ENCODE measurements at regions not wholly inside any gene's neighbourhood (a gene's known extent, or its start where the extent isn't known, plus 50 kb on each side); places are given as distances from the start of the nearest gene placed in this dataset.
A peak's percentile ranks its signal among the peaks of the same experiment; 100 is the strongest.

- DNase-seq = no peak
- no peak for ATAC-seq (ENCODE audit: poor library complexity)
- intact Hi-C loops (cut with DNase I) = no loop called here
These were observed 486.5 kb downstream of the COG6 start for GRCh38 chr13:40141859-40142555.

DNA sequence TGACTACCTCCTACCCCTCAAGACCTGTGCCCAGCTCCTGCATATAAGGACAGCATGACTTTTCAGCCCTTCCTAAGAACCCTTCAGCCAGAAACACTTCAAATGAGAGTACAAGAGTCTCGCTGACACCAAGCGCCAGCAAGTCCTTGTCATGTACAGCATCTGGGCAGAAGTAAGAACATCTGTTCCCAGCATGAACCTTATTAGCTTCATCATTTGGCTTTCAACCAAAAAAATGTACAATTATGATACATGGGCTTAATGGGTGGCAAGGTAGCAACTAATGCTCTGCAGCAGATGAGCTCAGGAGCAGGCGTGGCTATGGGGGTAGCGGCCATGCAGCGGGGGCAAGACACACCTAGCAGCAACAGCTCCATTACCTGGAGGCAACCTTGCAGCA is 487.6 kb downstream of the COG6 start:
- ATAC-seq (ENCODE audit: poor library complexity) (no peak), DNase-seq (no peak)
- intact Hi-C loops (cut with DNase I) = no loop called here

DNA sequence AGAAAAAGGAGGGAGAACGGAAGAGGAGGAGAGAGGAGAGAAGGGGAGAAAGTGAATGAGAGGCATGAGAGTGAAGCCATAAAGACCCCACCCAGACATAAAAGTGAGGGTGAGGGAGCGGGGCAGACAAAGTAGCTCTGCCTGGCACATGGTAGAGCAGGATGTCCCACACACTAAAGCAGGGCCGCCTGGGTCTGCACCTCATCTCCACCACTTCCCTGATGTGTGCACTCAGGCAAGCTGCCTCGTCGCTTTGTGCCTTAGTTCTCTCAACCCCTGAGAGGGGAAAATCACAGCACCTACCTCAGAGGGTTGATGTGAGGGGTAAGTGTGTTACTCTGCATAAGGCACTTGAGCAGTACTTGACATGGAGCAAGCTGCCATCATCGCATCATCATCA is 488.1 kb downstream of the COG6 start:
- ATAC-seq (ENCODE audit: poor library complexity) (no peak), DNase-seq (no peak)
- intact Hi-C loops (cut with DNase I) = no loop called here

GRCh38 chr13:40145139-40145538 is 489.7 kb downstream of the COG6 start:
- DNase-seq = no peak
- intact Hi-C loops (cut with DNase I) = no loop called here

DNA sequence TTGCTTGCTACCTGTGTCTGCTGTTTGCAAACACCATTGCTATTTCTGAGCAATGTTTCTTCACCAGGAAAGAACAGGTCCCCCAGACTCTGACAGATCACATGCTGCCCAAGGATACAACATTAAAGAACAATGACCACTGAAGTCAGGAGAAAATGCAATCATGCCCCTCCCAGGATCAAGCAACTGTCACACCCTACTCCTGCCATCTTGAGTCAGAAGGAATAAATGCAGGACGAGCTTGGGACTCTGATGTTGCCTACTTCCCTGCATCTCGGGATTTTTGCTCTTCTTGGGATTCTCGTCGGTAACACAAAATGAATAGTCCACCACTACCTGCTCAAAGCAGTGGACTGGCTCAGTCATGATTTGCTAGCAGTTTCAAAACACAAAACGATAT is 490.6 kb downstream of the COG6 start:
- no peak for ATAC-seq (ENCODE audit: poor library complexity)
- intact Hi-C loops (cut with DNase I) = no loop called here
- DNase-seq = no peak

More at GRCh38 chr13:40145139-40145538, 489.7 kb downstream of the COG6 start:
- ATAC-seq (ENCODE audit: poor library complexity) = no peak

DNA sequence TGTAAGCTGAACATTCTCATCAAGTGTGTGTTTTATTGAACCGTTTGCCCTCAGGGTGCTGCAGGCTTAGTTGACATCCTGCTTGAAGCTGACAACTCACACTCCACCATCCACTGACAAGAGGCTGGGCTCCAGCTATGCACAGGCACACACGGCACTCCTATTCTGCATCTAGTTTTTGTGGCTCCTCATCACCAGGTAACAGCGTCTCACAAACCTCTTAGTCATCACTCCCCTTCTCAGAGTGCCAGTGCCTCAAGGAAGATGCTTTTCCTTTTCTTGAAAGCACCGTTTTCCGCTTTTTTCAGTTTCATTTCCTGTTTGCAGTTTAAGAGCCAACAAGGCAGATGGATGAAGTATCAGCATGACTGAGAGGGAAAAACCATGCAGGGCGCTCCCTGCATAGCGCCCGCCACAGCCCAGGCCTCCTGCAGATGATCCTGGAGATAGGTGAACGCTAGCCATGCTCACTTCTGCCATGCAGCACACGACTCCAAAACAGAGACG is 491.2 kb downstream of the COG6 start:
- DNase-seq = no peak
- intact Hi-C loops (cut with DNase I) = no loop called here
- ATAC-seq (ENCODE audit: poor library complexity) = no peak

GRCh38 chr13:40148101-40148500 is 492.6 kb downstream of the COG6 start:
- intact Hi-C loops (cut with DNase I) = no loop called here
- no peak for ATAC-seq (ENCODE audit: poor library complexity)
- no peak for DNase-seq

GRCh38 chr13:40148742-40149141 is 493.3 kb downstream of the COG6 start:
- ATAC-seq (ENCODE audit: poor library complexity) = no peak
- intact Hi-C loops (cut with DNase I) = no loop called here
- no peak for DNase-seq

DNA sequence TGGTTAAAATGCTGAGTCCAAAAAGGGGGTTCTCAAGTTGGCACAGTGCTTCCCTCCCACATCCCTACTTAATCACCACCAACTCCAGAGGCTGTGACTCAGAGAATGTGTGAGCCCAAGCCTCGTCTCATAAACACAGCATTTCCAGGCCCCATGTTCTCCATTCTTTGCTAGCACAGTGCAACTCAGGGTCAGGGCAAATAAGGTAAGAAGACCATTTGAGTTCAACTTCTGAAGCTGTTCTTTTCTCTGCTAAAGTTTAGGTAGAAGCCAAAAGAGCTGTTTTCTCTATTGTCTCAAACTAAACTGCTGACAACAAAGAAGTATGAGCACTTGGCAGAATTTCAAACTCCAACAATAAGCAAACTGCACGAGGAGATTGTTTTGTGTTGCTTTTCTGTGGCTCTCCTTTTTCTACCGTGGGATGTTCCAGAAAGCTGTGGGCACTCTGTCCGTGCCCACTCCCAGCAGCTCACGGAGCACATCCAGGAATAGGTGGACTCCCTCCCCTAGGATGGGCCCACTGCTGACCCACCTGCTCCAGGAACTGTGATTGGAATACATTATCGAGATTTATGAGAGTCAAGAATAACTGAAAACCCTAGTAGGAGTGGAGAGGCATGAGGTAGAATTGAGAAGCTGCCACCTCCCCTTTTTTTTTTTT is 494.3 kb downstream of the COG6 start:
- ATAC-seq (ENCODE audit: poor library complexity) (peak; percentile 62), DNase-seq (no peak)
- intact Hi-C loops (cut with DNase I) = no loop called here

DNA sequence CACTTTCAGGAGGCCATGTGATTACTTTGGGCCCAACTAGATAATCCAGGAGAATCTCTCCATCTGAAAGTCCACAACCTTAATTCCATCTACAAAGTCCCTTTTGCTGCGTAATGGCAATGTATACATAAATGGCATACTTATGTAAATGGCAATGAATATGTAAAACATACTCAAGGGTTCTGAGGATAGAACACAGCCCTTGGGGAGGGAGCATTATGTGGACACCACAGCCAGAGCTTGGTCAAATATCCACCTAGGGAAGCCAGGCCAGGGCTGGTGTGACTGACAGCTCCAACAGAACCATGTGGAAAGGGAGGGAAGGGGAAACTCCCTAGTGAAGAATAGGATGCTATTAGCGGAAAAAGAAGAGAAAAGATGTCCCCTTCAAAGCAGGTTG is 496.2 kb downstream of the COG6 start:
- DNase-seq (no peak), ATAC-seq (ENCODE audit: poor library complexity) (no peak)
- intact Hi-C loops (cut with DNase I) = no loop called here

DNA sequence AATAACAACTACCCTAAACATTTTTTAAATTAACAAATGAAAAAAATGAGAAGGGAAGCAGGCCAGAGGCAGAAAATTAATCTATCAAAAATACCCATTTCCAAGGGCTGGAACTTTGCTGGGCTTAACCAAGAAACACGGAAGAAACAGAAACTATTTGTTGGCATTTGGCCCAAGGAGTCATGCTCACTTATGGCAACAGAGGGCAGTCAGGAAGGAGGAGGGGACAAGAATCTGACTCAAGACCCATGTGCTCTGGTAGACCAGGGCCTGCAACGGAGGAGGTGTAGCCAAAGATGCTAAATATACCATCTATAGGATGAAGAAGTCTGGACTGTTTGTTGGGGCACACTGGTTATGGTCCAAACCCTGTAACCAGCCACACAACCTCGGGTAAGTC is 496.7 kb downstream of the COG6 start:
- intact Hi-C loops (cut with DNase I) = no loop called here
- DNase-seq (no peak), ATAC-seq (ENCODE audit: poor library complexity) (no peak)

GRCh38 chr13:40152922-40153321 is 497.5 kb downstream of the COG6 start:
- no peak for DNase-seq
- intact Hi-C loops (cut with DNase I) = no loop called here

DNA sequence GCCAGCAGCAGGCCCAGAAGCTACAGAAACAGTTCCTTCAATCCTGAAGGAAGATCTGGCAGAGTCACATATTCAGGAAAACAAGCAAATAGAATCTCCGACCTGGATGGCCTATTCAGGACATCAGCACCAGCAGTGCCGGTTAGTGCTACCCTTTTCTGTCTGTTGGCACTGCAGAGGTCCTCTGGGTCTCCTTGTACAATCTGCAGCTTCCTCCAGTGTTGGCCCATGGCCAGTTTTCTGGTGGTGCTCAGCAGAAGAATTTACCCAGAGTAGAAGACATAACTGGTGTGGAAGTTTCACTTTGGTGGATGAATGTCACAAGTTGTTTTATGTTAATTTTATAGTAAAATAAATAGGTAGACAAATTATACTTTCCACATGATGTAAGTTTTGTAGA is 498.1 kb downstream of the COG6 start:
- ATAC-seq (ENCODE audit: poor library complexity) (peak; percentile 42), DNase-seq (peak; percentile 64)
- intact Hi-C loops (cut with DNase I) = no loop called here

More at GRCh38 chr13:40152922-40153321, 497.5 kb downstream of the COG6 start:
- no peak for ATAC-seq (ENCODE audit: poor library complexity)

GRCh38 chr13:40155201-40155600 is 499.7 kb downstream of the COG6 start:
- DNase-seq (no peak), ATAC-seq (ENCODE audit: poor library complexity) (no peak)
- intact Hi-C loops (cut with DNase I) = no loop called here

- intact Hi-C loops (cut with DNase I) = no loop called here
- ATAC-seq (ENCODE audit: poor library complexity) (no peak), DNase-seq (no peak)
These were observed 502.8 kb downstream of the COG6 start for GRCh38 chr13:40158218-40158617.

- intact Hi-C loops (cut with DNase I) = no loop called here
- DNase-seq = no peak
- ATAC-seq (ENCODE audit: poor library complexity) = no peak
These were observed 503.3 kb downstream of the COG6 start for GRCh38 chr13:40158757-40159156.

- ATAC-seq (ENCODE audit: poor library complexity) (no peak), DNase-seq (no peak)
- intact Hi-C loops (cut with DNase I) = no loop called here
These were observed 504.3 kb downstream of the COG6 start for GRCh38 chr13:40159736-40160135.

DNA sequence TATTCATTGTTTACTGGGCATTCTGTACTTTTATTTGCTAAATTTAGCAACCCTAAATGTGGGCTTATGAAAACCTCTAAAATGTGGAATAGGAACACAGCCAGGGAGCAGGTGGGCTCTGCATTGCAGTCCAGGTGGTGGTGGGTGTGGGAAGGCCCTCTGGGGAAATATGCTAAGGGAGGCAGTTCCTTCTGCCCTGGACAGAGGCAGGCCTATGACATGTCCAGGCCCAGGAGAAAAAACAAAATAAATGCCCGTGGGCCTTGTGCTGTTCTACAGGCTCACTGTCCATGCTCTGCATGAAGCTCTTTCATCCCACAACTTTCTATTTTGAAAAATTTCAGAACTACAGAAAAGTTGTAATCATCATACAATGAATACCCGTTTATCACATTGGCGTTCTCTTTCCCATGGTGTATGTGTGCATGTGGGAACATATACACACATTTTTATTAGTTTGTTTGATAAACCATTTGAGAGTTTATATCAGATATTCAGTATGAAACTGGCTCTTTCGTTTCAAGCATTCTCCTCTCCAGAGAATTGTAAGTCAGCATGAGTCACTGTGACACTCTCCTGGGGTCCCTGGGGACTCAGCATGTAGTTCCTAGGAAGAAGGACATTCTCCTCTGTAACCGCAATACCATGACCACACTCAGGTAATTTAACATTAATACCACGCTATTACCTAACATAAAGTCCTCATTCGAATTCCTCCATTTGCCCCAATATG is 505.3 kb downstream of the COG6 start:
- DNase-seq = no peak
- no peak for ATAC-seq (ENCODE audit: poor library complexity)
- intact Hi-C loops (cut with DNase I) = no loop called here

DNA sequence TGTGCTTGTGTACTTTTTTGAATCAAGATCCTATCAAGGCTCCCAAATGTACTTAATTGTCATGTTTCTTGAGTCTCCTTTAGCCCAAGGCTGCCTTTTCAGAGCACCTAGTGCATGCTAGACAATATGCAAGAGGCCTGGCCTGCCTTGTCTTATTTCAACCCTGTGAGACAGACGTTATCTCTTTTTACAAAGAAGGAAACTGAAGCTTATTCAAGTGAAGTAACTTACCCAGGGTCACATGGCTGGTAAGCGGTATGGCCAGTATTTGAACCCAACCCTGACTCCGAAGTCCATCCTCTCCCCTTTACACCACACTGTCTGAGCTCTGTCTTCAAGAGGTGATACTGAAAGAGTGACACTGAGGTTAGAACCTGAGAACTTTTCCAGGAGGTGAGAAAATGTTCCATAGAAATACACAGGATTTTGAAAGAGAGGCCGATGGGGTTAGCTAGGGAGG is 505.1 kb downstream of the FOXO1 start:
- ATAC-seq (ENCODE audit: poor library complexity) = no peak
- intact Hi-C loops (cut with DNase I) = no loop called here
- DNase-seq = no peak

DNA sequence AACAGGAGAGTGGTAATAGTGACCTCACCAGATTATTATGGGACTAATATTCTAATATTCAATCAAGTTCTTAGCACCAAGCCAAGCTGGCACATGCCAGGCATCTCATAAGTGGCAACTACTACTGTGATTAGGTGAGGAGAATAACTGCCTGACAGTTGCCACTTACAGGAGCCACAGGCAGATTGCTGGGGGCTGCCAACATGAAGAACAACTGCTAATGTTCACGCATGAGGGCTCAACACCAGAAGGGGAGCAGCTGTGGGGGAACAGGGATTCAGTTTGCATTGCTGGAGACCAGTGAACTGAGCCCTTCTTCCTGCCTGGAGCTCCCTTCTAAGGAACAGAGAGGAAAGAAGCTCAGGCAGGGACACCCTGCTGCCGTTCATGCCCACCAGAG is 504.5 kb downstream of the FOXO1 start:
- DNase-seq (no peak), ATAC-seq (ENCODE audit: poor library complexity) (peak; percentile 72)
- intact Hi-C loops (cut with DNase I) = no loop called here

Data from Right ventricle myocardium superior (tissue), 1 donor.